ENCODE measurements at regions not wholly inside any gene's neighbourhood (a gene's known extent, or its start where the extent isn't known, plus 50 kb on each side); places are given as distances from the start of the nearest gene placed in this dataset.

DNA sequence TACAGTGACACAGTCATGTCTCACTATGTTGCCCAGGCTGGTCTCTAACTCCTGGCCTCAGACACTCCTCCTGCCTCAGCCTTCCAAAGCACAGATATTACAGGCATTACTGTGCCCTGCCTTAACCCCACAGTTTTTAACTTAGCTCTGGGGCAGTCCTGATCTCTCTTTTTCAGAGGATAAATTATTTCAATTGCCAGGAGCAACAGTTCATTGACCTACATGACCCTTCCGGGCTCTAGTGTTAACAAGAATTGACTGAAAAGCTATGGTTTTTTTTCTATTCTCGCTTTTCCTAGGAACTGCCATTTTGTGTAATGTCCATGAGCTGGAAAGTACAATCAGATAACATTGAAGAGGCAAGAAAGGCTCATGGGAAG lies 92.8 kb downstream of the HNRNPLL start:
- no peak for DNase-seq

DNA sequence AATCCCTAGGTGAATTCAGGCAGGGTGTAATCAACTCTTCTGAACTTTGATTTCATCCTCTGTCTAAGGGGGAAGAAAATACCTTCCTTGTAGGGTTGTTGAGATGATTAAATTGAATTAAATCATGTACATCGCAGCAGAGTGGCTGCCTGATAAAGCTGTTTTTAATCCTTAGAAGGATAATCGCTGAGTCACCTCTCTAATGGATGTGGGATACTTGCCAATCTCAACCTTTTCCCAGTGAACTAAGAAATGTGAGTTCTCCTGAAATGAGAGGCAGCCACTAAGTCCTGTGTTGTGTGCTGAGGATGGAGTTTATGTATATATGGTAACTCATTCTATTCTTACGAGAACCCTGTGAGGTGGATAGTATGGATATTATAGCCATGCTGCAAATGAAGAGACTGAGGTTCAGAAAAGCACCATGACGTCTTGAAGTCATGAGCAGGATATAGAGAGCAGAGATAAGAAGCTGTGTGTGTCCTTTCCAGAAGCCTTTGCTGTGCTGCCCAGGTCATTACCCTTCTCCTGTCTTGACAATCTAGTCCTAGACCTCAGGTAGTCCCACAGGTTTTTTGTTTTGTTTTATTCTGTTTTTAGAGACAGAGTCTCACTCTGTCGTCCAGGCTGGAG lies 93.3 kb downstream of the HNRNPLL start:
- no peak for DNase-seq

DNA sequence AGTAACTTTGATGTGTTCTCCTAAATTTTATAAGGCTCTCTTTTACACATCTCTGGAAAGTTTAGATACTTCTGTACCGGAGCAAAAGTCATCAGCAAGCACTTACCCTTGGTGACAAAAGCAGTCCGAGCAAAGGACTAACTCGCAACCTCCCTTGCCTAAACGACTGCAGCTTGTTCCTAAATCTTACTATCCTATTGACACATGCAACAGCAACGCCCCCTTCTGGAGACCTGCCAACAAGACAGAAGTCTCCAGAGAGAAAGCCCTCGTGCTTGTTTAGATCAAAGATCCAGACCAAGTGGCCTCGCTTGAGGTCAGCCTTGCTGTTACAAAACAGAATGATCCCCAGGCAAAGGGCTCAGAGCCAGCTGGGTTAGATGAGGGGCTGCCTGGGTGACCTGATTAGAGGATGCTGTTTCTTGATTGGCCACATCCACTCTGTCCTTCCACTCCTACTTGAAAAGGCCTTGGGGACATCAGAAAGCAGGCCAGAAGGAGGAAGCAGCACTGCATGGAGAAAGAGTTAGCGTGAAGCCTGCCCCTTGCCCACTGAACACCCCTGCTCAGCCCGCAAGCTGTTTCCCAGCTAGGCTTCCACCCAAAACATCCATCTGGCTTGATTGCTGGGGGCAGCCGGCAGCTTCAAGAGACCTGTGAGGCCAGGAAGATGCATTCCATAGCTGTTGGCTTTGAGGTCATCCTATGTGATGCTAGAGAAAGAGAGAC lies 94.3 kb downstream of the HNRNPLL start:
- peak; percentile 96 for DNase-seq

- DNase-seq: no peak
Observed at GRCh38 chr2:38507712-38508111, 95.0 kb downstream of the HNRNPLL start.

DNA sequence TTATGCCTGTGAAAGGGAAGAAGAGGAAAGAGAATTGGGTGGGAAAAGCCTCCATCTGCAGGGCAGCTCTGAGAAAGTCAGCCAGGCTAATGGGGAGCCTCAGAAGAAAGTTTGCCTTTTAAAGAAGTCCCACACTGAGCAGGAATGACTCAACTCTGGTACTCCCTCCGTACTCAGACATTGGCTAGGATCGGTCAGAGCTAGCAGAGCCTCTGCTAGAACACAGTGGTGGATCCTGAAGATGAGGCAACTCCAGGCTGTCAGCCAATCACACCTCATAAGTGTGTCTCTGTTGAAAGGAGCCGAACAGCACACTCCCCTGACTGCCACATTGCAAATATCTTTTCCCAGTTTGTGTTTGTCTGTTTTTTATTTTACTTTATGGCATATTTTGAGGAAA lies 96.9 kb downstream of the HNRNPLL start:
- DNase-seq: no peak

GRCh38 chr2:38504169-38504568 lies 98.6 kb downstream of the HNRNPLL start:
- no peak for DNase-seq

DNA sequence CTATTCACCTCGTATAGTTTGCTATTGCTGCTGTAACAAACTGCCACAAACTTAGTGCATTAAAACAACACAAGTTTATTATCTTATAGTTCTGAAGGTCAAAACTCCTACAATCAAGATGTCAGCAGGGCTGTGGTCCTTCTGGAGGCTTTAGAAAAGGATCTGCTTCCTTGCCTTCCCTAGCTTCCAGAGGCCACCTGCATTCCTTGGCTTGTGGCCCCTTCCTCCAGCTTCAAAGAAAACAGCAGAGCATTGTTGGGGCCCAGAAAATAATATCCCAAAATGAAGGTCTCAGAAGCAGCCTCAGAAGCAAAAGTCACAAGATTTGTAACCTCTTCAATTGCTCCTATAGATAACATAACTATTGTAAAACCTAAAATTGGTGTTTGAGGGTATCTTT lies 100.6 kb downstream of the HNRNPLL start:
- DNase-seq: no peak

- no peak for DNase-seq
Observed at GRCh38 chr2:38500283-38500634, 102.5 kb downstream of the HNRNPLL start.

- peak; percentile 33 for DNase-seq
Observed at GRCh38 chr2:38499548-38500282, 103.0 kb downstream of the HNRNPLL start.

DNA sequence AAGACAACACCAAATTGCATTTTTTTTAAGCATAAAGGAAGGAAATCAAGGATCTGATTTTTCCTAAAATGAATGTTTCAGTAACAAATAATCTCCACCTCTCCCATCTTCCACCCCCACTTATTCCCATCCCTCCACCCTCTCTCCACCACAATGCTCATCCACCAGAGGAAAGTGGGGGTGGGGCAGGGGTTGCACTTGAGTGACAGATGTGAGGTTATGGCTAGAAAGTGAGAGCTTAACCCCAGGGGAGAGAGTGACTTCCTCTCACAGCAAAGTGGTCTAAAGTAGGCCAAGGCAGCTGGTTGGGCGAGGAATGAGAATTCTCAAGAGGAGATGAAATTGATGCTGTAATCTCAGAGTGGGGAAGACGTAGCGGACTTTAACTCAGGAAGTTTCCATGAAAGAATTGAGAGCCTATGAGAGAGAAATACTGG lies 104.7 kb downstream of the HNRNPLL start:
- peak; percentile 88 for DNase-seq

GRCh38 chr2:38497670-38498037 lies 105.1 kb downstream of the HNRNPLL start:
- no peak for DNase-seq

GRCh38 chr2:38496927-38497669 lies 105.6 kb downstream of the HNRNPLL start:
- DNase-seq: peak; percentile 47

- DNase-seq: no peak
Observed at GRCh38 chr2:38495880-38496279, 106.8 kb downstream of the HNRNPLL start.

GRCh38 chr2:38494394-38494793 lies 108.3 kb downstream of the HNRNPLL start:
- DNase-seq: no peak

DNA sequence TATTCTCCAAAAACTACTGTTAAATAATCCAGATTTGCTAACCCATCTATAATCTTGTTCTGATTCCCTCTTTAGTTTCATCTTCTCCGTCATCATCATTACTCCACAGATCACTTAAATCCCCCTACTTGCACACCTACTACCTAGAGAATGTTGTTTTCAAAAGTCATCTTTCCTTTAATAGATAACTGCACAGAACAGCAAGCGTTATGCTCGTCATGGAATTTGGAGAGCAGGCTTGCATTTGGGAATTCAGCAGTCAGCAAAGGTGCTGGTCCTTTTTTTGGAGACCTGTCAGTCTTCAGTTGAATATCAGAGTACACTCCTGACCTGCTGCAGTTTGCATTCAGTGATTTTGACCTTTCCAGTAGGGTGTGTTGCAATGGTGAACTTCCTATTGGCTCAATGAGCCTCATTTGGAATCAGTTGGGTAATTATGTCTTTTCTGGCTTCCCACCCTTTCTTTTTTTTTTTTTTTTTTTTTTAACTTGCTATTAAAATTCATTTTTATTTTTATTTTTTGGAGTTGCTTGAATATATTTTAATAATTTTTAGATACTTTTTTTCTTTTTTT lies 110.6 kb downstream of the HNRNPLL start:
- no peak for DNase-seq

- no peak for DNase-seq
Observed at GRCh38 chr2:38491436-38491835, 111.3 kb downstream of the HNRNPLL start.

GRCh38 chr2:38489846-38490245 lies 112.8 kb upstream of the ATL2 start:
- no peak for DNase-seq

GRCh38 chr2:38487852-38488251 lies 110.8 kb upstream of the ATL2 start:
- DNase-seq: no peak

- DNase-seq: no peak
Observed at GRCh38 chr2:38486213-38487026, 109.3 kb upstream of the ATL2 start.

DNA sequence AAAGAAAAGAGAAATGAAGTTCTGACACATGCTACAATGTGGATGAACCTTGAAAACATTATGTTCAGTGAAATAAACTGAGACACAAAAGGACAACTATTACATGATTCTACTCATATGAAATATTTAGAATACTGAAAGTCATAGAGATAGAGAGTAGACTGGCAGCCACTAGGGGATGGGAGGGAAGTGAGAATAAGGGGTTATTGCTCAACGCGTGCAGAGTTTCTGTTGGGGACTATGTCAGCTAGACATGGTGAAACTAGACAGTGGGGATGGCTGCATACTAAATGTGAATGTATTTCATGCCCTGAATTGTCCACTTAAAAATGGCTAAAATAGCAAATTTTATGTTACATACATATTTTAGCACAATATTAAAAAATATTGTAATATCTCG lies 108.7 kb upstream of the ATL2 start:
- no peak for DNase-seq

DNA sequence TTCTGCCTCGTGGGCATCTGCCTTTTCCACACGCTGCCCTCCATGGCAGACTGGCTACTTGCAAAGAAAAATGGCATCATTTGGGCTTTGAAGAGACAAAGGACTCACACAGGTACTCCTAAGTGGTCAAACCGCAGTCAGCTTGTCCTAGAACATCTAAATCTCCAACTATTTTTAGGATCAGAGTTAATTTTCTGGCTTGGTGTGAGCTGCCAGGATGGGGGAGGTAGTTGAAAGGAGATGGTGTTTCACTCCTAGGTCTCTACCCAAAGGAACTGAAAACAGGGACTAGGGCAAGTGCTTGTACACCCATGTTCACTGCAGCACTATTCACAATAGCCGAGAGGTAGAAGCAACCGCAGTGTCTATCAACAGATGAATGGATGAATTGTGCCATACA lies 107.9 kb upstream of the ATL2 start:
- no peak for DNase-seq

Measured in eye (tissue), 1 donor.